GM12891 (cell line): ENCODE measurements at regions not wholly inside any gene's neighbourhood (a gene's known extent, or its start where the extent isn't known, plus 50 kb on each side); places are given as distances from the start of the nearest gene placed in this dataset.

Source experiments
- PAX5 ChIP-seq: IDR thresholded peaks from 2 replicates; pipeline ENCODE4 v1.6.1; 2011; ENCODE audit warnings: low read length, moderate library complexity, mild to moderate bottlenecking; ENCODE audit not compliant: insufficient read depth, severe bottlenecking
- POLR2A ChIP-seq: IDR thresholded peaks from 2 replicates; pipeline ENCODE4 v1.6.1; 2011; ENCODE audit warnings: low read depth, low read length, control low read depth
- POLR2AphosphoS5 ChIP-seq: IDR thresholded peaks from 2 replicates; pipeline ENCODE4 v1.6.1; 2011; ENCODE audit warnings: low read depth, low read length, control low read depth
- SPI1 ChIP-seq: IDR thresholded peaks from 2 replicates; pipeline ENCODE4 v1.6.1; 2011; ENCODE audit warnings: low read depth, low read length, control low read depth
- TAF1 ChIP-seq: IDR thresholded peaks from 2 replicates; pipeline ENCODE4 v1.6.1; 2011; ENCODE audit warnings: low read depth, low read length, control low read depth

DNA sequence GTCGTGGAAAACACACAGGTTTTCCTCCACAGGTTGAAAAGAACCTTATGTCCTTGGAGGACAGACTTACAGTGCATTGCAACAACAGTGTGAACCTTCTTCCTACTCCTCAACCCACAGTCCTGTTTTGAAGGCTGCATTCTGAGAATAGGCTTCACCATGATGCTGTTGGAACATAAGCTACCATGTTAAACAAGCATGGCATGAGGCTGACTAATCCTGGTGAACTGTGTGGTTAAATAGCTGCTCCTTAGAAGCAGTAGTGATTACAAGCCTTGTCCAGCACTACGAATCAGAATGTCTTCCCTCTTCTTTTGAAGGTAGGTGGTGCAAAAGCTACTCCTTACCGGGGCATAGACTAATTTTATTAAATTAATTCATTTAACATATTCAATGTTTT is 368.5 kb upstream of the EPHA7 start:
- TF ChIP-seq TAF1: no peak
- no peak for TF ChIP-seq POLR2A
- no peak for TF ChIP-seq POLR2AphosphoS5
- TF ChIP-seq SPI1: no peak
- no peak for TF ChIP-seq PAX5
